K562 (cell line): ENCODE measurements at regions not wholly inside any gene's neighbourhood (a gene's known extent, or its start where the extent isn't known, plus 50 kb on each side); places are given as distances from the start of the nearest gene placed in this dataset.
A peak's percentile ranks its signal among the peaks of the same experiment; 100 is the strongest.

Experiments
- ATAC-seq: fragments of 200-7000 bp; cut with Tn5 transposase; 3 replicates; pipeline ENCODE4 v1.9.1; 2020; ENCODE audit warnings: moderate library complexity
- BruUV-seq: library from RNA; stranded (reverse); fragments of 400-500 nt; replicated peaks from 2 replicates; lab custom pipeline; 2021; lab: Mats Ljungman, UMichigan
- CTCF ChIA-PET: fragments of 300-600 bp; formaldehyde crosslinking; extraction: SDS; loops from one replicate; lab custom pipeline; 2021; ENCODE audit warnings: low intra/inter-chr PET ratio; lab: Yijun Ruan, JAX
- POLR2A ChIA-PET: fragments of 300-600, 350-650 bp; sonication (Branson Sonifier 250); formaldehyde crosslinking; extraction: SDS; loops from one replicate; lab custom pipeline; 2021; ENCODE audit warnings: antibody characterized with exemption, inconsistent platforms; lab: Yijun Ruan, JAX
- DNase-seq, 4 experiments: peaks; one replicate each; pipeline versions ENCODE4 v3.0.0 to v3.0.0-alpha.2; 2011 to 2018; ENCODE audit warnings: low spot score in 3 of 4, mixed read lengths in 3 of 4; ENCODE audit errors: extremely low read depth in 1 of 4
- FAIRE-seq: peaks from 2 replicates; lab custom pipeline; 2011; peaks lifted over from hg19 to GRCh38; lab: Jason Lieb, UNC
- H2AFZ ChIP-seq: 2 replicates; pipeline ENCODE4 v1.6.0; 2011; ENCODE audit warnings: low read depth, low read length, control low read depth, inconsistent platforms
- H3K27ac ChIP-seq: fragments of 200-600 bp; 3 replicates; pipeline ENCODE4 v1.8.0; 2011; ENCODE audit warnings: low read depth, mild to moderate bottlenecking, control low read depth, inconsistent platforms, low read length, moderate library complexity, mixed read lengths; ENCODE audit errors: extremely low read depth
- H3K27me3 ChIP-seq, 2 experiments: fragments of 300-600 bp in 1 of 2; 2 replicates in 1 of 2; 3 replicates in 1 of 2; pipeline versions ENCODE4 v1.6.0 to v1.8.0; 2011; ENCODE audit warnings: inconsistent platforms in 2 of 2, low read length in 2 of 2, mild to moderate bottlenecking in 1 of 2, mixed read lengths in 1 of 2, moderate library complexity in 1 of 2; ENCODE audit not compliant: control insufficient read depth in 2 of 2, insufficient read depth in 2 of 2
- H3K36me3 ChIP-seq: fragments of 300-600 bp; 3 replicates; pipeline ENCODE4 v1.8.0; 2011; ENCODE audit warnings: mild to moderate bottlenecking, low read length, inconsistent platforms; ENCODE audit not compliant: control insufficient read depth, insufficient read depth
- H3K4me1 ChIP-seq, 2 experiments: fragments of 200-600 bp in 1 of 2; replicated peaks in 1 of 2; 2 replicates in 1 of 2; 3 replicates in 1 of 2; pipeline versions ENCODE4 v1.5.1 to v1.8.0; 2011; ENCODE audit warnings: inconsistent platforms in 2 of 2, low read length in 2 of 2, mild to moderate bottlenecking in 1 of 2, mixed read lengths in 1 of 2, moderate library complexity in 1 of 2; ENCODE audit not compliant: control insufficient read depth in 2 of 2, insufficient read depth in 2 of 2
- H3K4me2 ChIP-seq: 2 replicates; pipeline ENCODE4 v1.6.1; 2011; ENCODE audit warnings: low read length, control low read depth, inconsistent platforms, mixed read lengths; ENCODE audit not compliant: insufficient read depth
- H3K4me3 ChIP-seq: fragments of 200-600 bp; sonication (generic), shearing (Covaris generic); 2 replicates; pipeline ENCODE4 v1.5.1; 2016; ENCODE audit warnings: control low read depth, inconsistent platforms
- H3K79me2 ChIP-seq: fragments of 200-600 bp; 3 replicates; pipeline ENCODE4 v1.8.0; 2011; ENCODE audit warnings: low read length, inconsistent platforms; ENCODE audit not compliant: control insufficient read depth, insufficient read depth
- H3K9ac ChIP-seq, 2 experiments: 2 replicates each; pipeline versions ENCODE4 v1.6.0 to v1.6.1; 2011; ENCODE audit warnings: low read depth in 2 of 2, low read length in 2 of 2, control low read depth in 1 of 2, inconsistent platforms in 1 of 2, mild to moderate bottlenecking in 1 of 2, mixed read lengths in 1 of 2; ENCODE audit not compliant: insufficient read depth in 1 of 2
- H3K9me1 ChIP-seq: one replicate; pipeline ENCODE4 v1.6.0; 2011; ENCODE audit warnings: inconsistent platforms, mild to moderate bottlenecking, low read length, moderate library complexity; ENCODE audit not compliant: control insufficient read depth, insufficient read depth
- H3K9me3 ChIP-seq: replicated peaks from 2 replicates; pipeline ENCODE4 v1.5.1; 2011; ENCODE audit warnings: low read depth, low read length, inconsistent platforms; ENCODE audit not compliant: control insufficient read depth, insufficient read depth
- H4K20me1 ChIP-seq: replicated peaks from 2 replicates; pipeline ENCODE4 v1.6.1; 2011; ENCODE audit warnings: low read length, inconsistent platforms, mixed read lengths; ENCODE audit not compliant: control insufficient read depth, insufficient read depth
- FOXK2 ChIP-seq, 2 experiments: fragments of 450-650 bp; IDR thresholded peaks in 1 of 2; conservative IDR thresholded peaks in 1 of 2; 2 replicates each; pipeline ENCODE4 v1.6.1; 2016; ENCODE audit warnings: low read depth in 2 of 2, mild to moderate bottlenecking in 1 of 2
- NRF1 ChIP-seq, 2 experiments: fragments of 450-650 bp; IDR thresholded peaks in 1 of 2; conservative IDR thresholded peaks in 1 of 2; 2 replicates each; pipeline ENCODE4 v1.6.1; 2014; ENCODE audit warnings: mild to moderate bottlenecking in 2 of 2
- RCOR1 ChIP-seq, 2 experiments: IDR thresholded peaks; 2 replicates each; pipeline ENCODE4 v1.6.1; 2012; ENCODE audit warnings: low read depth in 2 of 2, low read length in 2 of 2, borderline replicate concordance in 1 of 2, improper control_type of control experiment in 1 of 2
- SNIP1 ChIP-seq: fragments of 450-650 bp; IDR thresholded peaks from 2 replicates; pipeline ENCODE4 v1.7.1; 2017; ENCODE audit warnings: low read depth, mild to moderate bottlenecking
- SRSF9 ChIP-seq: fragments of 200-400 bp; formaldehyde crosslinking; IDR thresholded peaks from 2 replicates; pipeline ENCODE4 v1.6.1; 2017; ENCODE audit warnings: low read depth, low read length, borderline replicate concordance
- TCFL5 ChIP-seq: fragments of 250-450 bp; sonication (Bioruptor Pico); conservative IDR thresholded peaks from 2 replicates; pipeline ENCODE4 v1.6.1; 2021; ENCODE audit warnings: mild to moderate bottlenecking, moderate library complexity, matching md5 sums
- ZNF121 ChIP-seq: sonication (generic); formaldehyde crosslinking; conservative IDR thresholded peaks from 2 replicates; pipeline ENCODE4 v1.8.0; 2022; ENCODE audit warnings: missing genetic modification reagents
- ZNF584 ChIP-seq: fragments of 200-800 bp; sonication (Bioruptor generic); IDR thresholded peaks from 2 replicates; pipeline ENCODE4 v1.6.1; 2016; ENCODE audit warnings: low read depth, mild to moderate bottlenecking, missing genetic modification characterization, missing compliant biosample characterization
- WGBS: fragments of 100-300 bp; shearing (Covaris generic); methylation state at CpG from one replicate; pipeline ENCODE4 v1.1.6; 2016; ENCODE audit warnings: low coverage, mixed read lengths; ENCODE audit not compliant: insufficient coverage; ENCODE audit errors: missing lambda C conversion rate; 5-methylcytosine and 5-hydroxymethylcytosine counted together
- in situ Hi-C: fragments of 300-500 bp; cut with MboI; formaldehyde crosslinking; loops from 4 replicates; pipeline ENCODE4 v1.15.0; 2018; ENCODE audit warnings: inconsistent platforms, mixed read lengths
- intact Hi-C: fragments of 100-400 bp; cut with micrococcal nuclease; formaldehyde crosslinking; loops from 2 replicates; pipeline ENCODE4 v1.14.2; 2022

GRCh38 chr11:127249576-127249975 is 249.0 kb upstream of the KIRREL3 start:
- BruUV-seq: no TSS peak
- no peaks in the 10 kb centered on the region for H4K20me1 ChIP-seq
- CTCF ChIA-PET: no interaction called here

DNA sequence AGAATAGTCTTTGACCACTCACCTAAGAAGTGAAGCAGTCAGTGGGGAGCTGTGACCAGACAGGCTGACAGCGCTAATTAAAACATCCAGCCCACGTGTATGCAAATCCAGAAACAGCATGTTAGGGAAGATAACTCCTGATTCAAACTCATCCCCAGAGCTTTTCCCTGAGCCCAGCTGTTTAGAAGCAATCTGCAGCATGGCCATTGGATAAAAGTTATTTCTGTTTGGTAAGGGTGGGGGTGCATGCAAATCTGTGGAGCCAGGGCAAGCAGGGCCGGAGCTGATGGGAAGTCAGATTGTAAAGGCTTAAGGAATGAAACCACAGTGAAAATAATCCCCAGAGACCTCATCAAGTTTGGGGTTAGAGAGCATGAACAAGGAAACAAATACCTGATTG is 247.9 kb upstream of the KIRREL3 start:
- in situ Hi-C loops: no loop called here
- H3K27ac ChIP-seq: no peak overlapping the region
- no peaks in the 10 kb centered on the region for H3K4me1 ChIP-seq
- no peaks in the 10 kb centered on the region for H3K9me3 ChIP-seq
- no peak overlapping the region for H2AFZ ChIP-seq
- no peaks in the 10 kb centered on the region for H4K20me1 ChIP-seq
- BruUV-seq: no TSS peak
- H3K79me2 ChIP-seq: no peaks in the 10 kb centered on the region
- CTCF ChIA-PET: no interaction called here
- DNase-seq (no peak), ATAC-seq (no peak), FAIRE-seq (no peak)
- H3K9me1 ChIP-seq: no peaks in the 10 kb centered on the region
- no peaks in the 10 kb centered on the region for H3K27me3 ChIP-seq
- POLR2A ChIA-PET: no interaction called here
- TF ChIP-seq RCOR1 (IDR thresholded peaks at IDR 0.05; ENCODE audit: borderline replicate concordance in 1 of 2, low read depth in 2 of 2, low read length in 2 of 2) (no peak), TCFL5 (no peak), ZNF121 (no peak), SNIP1 (no peak), ZNF584 (no peak), SRSF9 (no peak)
- intact Hi-C loops: no loop called here
- WGBS: 15% methylated on average over 2 of the region's 3 CpGs
- H3K4me3 ChIP-seq: no peak overlapping the region
- no peak overlapping the region for H3K4me2 ChIP-seq
- no peak overlapping the region for H3K9ac ChIP-seq
- no peaks in the 10 kb centered on the region for H3K36me3 ChIP-seq

More at GRCh38 chr11:127249576-127249975, 249.0 kb upstream of the KIRREL3 start:
- intact Hi-C loops (no loop called here), in situ Hi-C loops (no loop called here)
- H3K9ac ChIP-seq: no peak overlapping the region
- no peak for DNase-seq
- no peaks in the 10 kb centered on the region for H3K27me3 ChIP-seq
- H3K4me1 ChIP-seq: no peaks in the 10 kb centered on the region
- POLR2A ChIA-PET: no interaction called here
- no peaks in the 10 kb centered on the region for H3K9me1 ChIP-seq
- no peak overlapping the region for H3K27ac ChIP-seq
- TF ChIP-seq NRF1 (conservative IDR thresholded peaks at IDR 0.05 in 1 of 2, IDR thresholded peaks at IDR 0.05 in 1 of 2): peak; percentile 27 to 35; a peak in 2 of 4 replicates
- no peak for TF ChIP-seq FOXK2 (conservative IDR thresholded peaks at IDR 0.05 in 1 of 2, IDR thresholded peaks at IDR 0.05 in 1 of 2; ENCODE audit: low read depth in 2 of 2)
- H3K4me2 ChIP-seq: no peak overlapping the region
- ATAC-seq: no peak
- no peaks in the 10 kb centered on the region for H3K9me3 ChIP-seq
- no peak for FAIRE-seq
- WGBS: 0% methylated on average over 4 of the region's 4 CpGs
- H2AFZ ChIP-seq: no peak overlapping the region
- H3K4me3 ChIP-seq: no peak overlapping the region
- no peaks in the 10 kb centered on the region for H3K36me3 ChIP-seq
- H3K79me2 ChIP-seq: no peaks in the 10 kb centered on the region
